GM21423 (cell line): ENCODE measurements at regions not wholly inside any gene's neighbourhood (a gene's known extent, or its start where the extent isn't known, plus 50 kb on each side); places are given as distances from the start of the nearest gene placed in this dataset.
A peak's percentile ranks its signal among the peaks of the same experiment; 100 is the strongest.
"Not testable (repeated sequence)": the region's sequence is repeated elsewhere in the genome, so short reads cannot be mapped to it uniquely, and the experiment has no call there.

Experiments used
- ATAC-seq: cut with Tn5 transposase; IDR thresholded peaks from one replicate; pipeline ENCODE4 v1.9.1; 2021; ENCODE audit warnings: mild to moderate bottlenecking, moderate library complexity; ENCODE audit not compliant: unreplicated experiment

GRCh38 chr3:55161231-55161630, 233.4 kb upstream of the LRTM1 start:
- no peak for ATAC-seq

- ATAC-seq = peak; percentile 77
Measured at GRCh38 chr3:55160241-55160983, 232.6 kb upstream of the LRTM1 start.

DNA sequence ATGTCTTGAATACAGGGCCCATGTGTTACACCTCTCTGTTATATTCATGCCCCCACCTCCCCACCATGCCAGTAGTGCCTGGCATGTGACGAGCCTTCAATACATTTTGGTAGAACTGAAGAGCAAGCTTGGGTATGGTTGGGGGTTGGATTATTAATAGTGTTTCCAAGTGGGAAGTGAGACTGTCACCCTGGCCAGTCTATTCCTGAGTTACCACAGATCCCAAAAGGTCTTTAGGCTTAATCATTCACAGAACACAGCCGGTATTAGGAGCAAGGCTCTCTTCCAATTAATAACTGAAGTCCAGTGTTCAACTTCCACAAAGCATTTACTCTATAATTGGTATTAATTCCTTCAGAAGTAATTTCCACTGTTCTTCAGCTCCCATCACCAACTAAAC, 231.9 kb upstream of the LRTM1 start:
- no peak for ATAC-seq

DNA sequence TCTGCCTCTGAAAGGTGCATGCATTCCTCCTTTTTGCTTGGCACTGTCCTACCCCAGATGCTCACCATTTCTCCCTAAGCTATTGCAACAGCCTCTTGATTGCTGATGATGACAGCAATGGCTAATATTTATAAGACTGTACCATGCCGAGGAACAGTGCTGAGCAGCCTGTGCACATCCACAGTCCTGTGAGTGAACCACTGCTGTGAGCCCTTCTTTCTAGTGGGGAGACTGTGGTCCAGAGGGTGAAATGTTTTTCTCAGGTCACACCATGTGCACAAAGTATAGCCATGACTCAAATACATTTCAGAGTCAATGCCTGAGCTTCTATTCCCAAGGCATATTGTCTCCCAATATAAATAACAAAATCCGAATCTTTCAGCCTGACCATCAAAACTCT, 231.2 kb upstream of the LRTM1 start:
- ATAC-seq = no peak

DNA sequence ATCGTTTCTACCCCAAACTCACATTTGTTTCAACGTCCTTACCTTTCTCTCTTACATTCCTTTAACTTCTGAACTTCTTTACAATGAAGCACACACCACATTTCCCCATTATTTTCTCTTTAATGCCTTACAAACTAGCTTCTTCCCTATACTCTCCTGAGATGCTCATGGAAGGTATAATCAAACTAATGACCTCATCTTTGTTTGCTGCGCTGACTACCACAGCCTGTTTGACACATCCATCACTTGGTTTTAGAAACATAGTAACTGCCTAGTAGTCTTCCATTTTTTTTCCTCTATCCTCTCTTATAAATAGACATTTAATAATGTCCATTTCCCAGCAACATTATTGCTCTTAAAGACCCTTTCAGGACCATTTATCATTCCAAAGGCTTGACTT, 230.5 kb upstream of the LRTM1 start:
- no peak for ATAC-seq

DNA sequence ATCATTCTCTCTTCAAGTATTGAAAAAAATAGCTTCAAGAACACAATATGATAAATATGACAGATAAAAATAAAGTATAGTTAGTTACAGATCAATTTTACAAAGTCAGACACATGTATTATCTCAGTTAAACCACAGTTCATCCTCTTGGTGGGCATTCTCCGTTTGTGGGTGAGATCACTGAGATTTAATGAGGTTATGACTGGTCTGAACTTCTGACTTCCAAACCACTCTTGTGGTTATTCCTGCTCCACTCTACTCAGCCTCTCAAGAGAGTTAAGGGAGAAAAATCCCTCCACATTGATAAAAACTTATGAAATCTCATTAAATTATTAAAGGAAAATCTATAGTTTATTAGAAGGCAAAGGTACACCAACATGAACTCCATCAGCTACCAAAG, 229.9 kb upstream of the LRTM1 start:
- no peak for ATAC-seq

- no peak for ATAC-seq
Measured at GRCh38 chr3:55156851-55157650, 229.2 kb upstream of the LRTM1 start.

GRCh38 chr3:55147856-55148720, 220.2 kb upstream of the LRTM1 start:
- no peak for ATAC-seq

DNA sequence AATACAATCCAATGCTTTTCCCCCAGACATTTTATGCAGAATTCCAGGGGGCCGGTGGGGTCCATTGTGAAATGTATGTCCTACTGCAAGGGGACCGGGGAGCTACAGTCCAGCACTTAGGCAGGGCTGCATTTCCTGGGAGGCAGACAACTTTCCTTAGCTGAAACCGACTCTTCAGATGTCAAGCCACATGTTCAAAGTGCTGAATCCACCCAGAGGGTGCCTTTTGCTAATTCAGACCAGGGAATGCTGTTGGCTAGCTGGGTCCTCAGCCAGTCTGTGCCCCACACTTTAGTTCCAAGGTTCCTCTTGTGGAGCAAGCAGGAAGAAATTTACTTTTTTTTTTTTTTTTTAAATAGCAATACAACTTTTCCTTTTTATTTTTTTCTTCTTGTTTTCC, 219.5 kb upstream of the LRTM1 start:
- ATAC-seq = no peak

GRCh38 chr3:55146216-55146615, 218.4 kb upstream of the LRTM1 start:
- ATAC-seq = no peak

DNA sequence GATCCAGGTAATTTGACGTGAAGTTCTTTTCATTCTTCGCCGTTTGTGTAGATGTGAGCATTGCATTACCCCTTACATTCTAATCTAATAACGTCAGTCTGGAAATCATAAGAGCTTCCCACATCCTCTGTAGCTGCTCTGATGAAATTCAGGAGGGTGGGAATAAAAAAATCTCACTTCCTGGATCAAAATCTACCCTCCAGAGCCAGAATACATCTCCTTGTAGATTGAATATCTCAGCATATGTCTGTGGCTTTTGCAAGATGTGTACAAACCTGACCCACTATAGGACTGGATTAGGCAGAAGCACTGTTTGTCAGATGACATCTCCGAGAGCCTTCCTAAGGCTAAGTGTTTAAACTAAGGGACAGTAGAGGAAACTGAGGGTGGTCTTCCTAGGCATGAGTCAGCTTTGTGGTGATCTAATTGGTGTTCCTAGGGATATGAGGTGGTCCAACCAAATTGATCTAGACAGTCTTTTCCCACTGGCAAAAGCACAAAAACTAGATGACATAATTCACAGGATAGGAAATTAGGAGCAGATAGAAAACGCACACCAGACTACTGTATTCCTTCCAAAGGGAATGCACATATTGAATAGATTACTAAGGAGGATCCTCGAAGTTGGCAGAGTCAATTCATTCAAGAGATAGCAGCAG, 216.3 kb upstream of the LRTM1 start:
- ATAC-seq = no peak

- ATAC-seq = no peak
Measured at GRCh38 chr3:55143336-55143735, 215.5 kb upstream of the LRTM1 start.

DNA sequence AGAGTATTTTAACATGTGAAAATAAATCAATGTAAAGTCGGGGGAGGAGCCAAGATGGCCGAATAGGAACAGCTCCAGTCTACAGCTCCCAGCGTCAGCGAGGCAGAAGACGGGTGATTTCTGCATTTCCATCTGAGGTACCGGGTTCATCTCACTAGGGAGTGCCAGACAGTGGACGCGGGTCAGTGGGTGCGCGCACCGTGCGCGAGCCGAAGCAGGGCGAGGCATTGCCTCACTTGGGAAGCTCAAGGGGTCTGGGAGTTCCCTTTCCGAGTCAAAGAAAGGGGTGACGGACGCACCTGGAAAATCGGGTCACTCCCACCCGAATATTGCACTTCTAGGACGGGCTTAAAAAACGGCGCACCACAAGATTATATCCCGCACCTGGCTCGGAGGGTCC, 208.4 kb upstream of the LRTM1 start:
- not testable (repeated sequence) for ATAC-seq

DNA sequence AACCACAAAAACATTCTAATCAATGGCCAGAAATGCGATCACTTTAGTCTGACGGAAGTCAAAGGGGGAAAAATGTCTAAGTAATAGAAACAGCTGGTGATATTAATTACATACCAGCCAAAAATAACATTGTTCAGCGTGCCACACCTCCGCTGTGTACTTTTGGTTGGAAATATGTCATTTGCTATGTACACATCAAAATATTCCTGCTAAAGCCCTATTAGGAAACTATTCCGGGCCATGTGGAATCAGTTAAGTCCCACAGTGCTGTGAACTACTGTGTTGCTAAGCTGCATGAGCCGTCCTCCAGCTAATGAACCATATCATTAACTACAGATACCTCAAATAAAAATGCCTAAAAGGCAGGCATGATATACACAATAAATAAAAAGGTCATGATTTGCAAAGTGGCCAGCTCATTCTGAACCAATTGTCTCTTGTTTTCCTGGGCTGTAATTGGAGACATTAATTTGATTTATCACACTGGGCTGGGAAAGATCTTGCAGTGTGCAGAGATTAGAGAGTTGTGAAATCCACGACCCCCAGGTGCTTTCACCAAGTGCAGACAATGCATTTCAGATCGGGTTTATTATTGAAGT, 200.5 kb upstream of the LRTM1 start:
- ATAC-seq = no peak

DNA sequence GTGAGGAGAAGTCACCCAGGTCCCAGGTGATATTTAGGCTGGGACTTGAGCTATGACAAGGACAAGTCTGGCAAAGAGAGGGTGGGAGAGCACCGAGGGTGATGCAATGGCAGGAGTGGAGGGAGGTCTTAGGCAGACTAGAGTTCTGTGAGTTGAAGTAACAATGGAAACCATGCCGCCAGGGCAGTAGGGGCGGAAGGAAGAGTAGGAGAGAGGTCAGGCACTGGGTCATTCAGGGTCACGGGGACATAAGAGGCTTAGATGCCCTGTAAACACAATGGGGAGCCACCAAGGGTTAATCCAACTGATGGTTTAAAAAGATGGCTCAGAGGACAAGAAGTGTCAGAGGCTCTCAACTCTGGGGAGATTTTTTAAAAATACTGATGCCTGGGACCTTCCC, 199.7 kb upstream of the LRTM1 start:
- ATAC-seq = no peak

DNA sequence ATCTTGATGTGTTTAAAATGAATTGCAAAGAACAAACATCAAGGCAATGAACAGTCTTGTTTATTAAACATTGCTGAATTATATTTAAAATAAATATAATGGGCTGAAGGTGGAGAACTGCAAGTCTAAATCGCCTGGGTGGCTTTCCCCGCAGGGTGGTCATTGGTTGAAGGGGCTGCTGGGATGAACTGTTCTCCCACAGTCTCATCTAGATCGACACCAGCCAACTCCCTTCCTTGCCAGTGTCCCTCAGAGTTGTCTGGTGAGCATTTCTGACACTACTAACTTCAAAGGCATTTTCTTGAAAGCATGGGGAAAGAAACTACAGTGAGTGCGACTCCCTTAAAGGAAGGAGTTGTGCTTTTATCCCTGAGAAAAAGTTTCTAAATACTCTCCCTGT, 196.5 kb upstream of the LRTM1 start:
- ATAC-seq = no peak
